NB4 (cell line): ENCODE measurements at regions not wholly inside any gene's neighbourhood (a gene's known extent, or its start where the extent isn't known, plus 50 kb on each side); places are given as distances from the start of the nearest gene placed in this dataset.

Experiments
- CTCF ChIP-seq: IDR thresholded peaks from one replicate; pipeline ENCODE4 v1.5.1; 2012; ENCODE audit warnings: low read depth, low read length
- MAX ChIP-seq: IDR thresholded peaks from 2 replicates; pipeline ENCODE4 v1.6.1; 2011; ENCODE audit warnings: low read depth, low read length
- MYC ChIP-seq: IDR thresholded peaks from 2 replicates; pipeline ENCODE4 v1.6.1; 2011; ENCODE audit warnings: low read depth, low read length
- POLR2A ChIP-seq: IDR thresholded peaks from 2 replicates; pipeline ENCODE4 v1.6.1; 2011; ENCODE audit warnings: mild to moderate bottlenecking; ENCODE audit not compliant: insufficient read length; ENCODE audit errors: extremely low read depth

- TF ChIP-seq POLR2A (no peak), CTCF (no peak), MAX (no peak), MYC (no peak)
Measured at GRCh38 chr9:86891091-86891490, 56.2 kb downstream of the GAS1 start.
